GM04504 (cell line): ENCODE measurements at regions not wholly inside any gene's neighbourhood (a gene's known extent, or its start where the extent isn't known, plus 50 kb on each side); places are given as distances from the start of the nearest gene placed in this dataset.

Experiments used
- DNase-seq: peaks from one replicate; pipeline ENCODE4 v3.0.0-alpha.2; 2012; ENCODE audit warnings: low read depth

GRCh38 chr18:47758000-47758399 is 172.5 kb downstream of the SMAD2 start:
- DNase-seq = no peak

GRCh38 chr18:47756364-47757016 is 174.0 kb downstream of the SMAD2 start:
- peak; percentile 7 for DNase-seq

GRCh38 chr18:47755102-47755456 is 175.4 kb downstream of the SMAD2 start:
- no peak for DNase-seq

GRCh38 chr18:47754311-47755101 is 176.0 kb downstream of the SMAD2 start:
- DNase-seq = no peak

- no peak for DNase-seq
These were observed 177.4 kb downstream of the SMAD2 start for GRCh38 chr18:47752796-47753645.

- no peak for DNase-seq
These were observed 179.5 kb downstream of the SMAD2 start for GRCh38 chr18:47750889-47751423.

- DNase-seq = no peak
These were observed 180.9 kb downstream of the SMAD2 start for GRCh38 chr18:47749600-47749973.

GRCh38 chr18:47748847-47749599 is 181.4 kb downstream of the SMAD2 start:
- DNase-seq = peak; percentile 36

- no peak for DNase-seq
These were observed 182.2 kb downstream of the SMAD2 start for GRCh38 chr18:47748093-47748796.

GRCh38 chr18:47747260-47747795 is 183.1 kb downstream of the SMAD2 start:
- no peak for DNase-seq

GRCh38 chr18:47746615-47747014 is 183.8 kb downstream of the SMAD2 start:
- DNase-seq = no peak

- DNase-seq = no peak
These were observed 185.2 kb downstream of the SMAD2 start for GRCh38 chr18:47745227-47745626.

- DNase-seq = no peak
These were observed 192.5 kb downstream of the SMAD2 start for GRCh38 chr18:47737956-47738355.

- no peak for DNase-seq
These were observed 193.1 kb downstream of the SMAD2 start for GRCh38 chr18:47737198-47737830.

- DNase-seq = no peak
These were observed 193.9 kb downstream of the SMAD2 start for GRCh38 chr18:47736376-47737140.

- DNase-seq = no peak
These were observed 195.3 kb downstream of the SMAD2 start for GRCh38 chr18:47735041-47735702.

- DNase-seq = no peak
These were observed 199.2 kb downstream of the SMAD2 start for GRCh38 chr18:47731276-47731675.

GRCh38 chr18:47730795-47731194 is 199.7 kb downstream of the SMAD2 start:
- DNase-seq = no peak

- no peak for DNase-seq
These were observed 201.1 kb downstream of the SMAD2 start for GRCh38 chr18:47729356-47729755.
